ENCODE measurements at regions not wholly inside any gene's neighbourhood (a gene's known extent, or its start where the extent isn't known, plus 50 kb on each side); places are given as distances from the start of the nearest gene placed in this dataset.
"Not testable (repeated sequence)": the region's sequence is repeated elsewhere in the genome, so short reads cannot be mapped to it uniquely, and the experiment has no call there.

- not testable (repeated sequence) for TF ChIP-seq CTCF, POLR2A (IDR thresholded peaks at IDR 0.05)
Measured at GRCh38 chr14:106477600-106477999, 951.2 kb downstream of the TMEM121 start.
